Epithelial cell of esophagus (primary cell): ENCODE measurements at regions not wholly inside any gene's neighbourhood (a gene's known extent, or its start where the extent isn't known, plus 50 kb on each side); places are given as distances from the start of the nearest gene placed in this dataset.
A peak's percentile ranks its signal among the peaks of the same experiment; 100 is the strongest.
"Not testable (repeated sequence)": the region's sequence is repeated elsewhere in the genome, so short reads cannot be mapped to it uniquely, and the experiment has no call there.

Experiments
- DNase-seq: peaks from one replicate; pipeline ENCODE4 v3.0.0; 2010; ENCODE audit warnings: low read depth
- H3K4me3 ChIP-seq: 2 replicates; pipeline ENCODE4 v1.5.1; 2011; ENCODE audit warnings: mild to moderate bottlenecking, low read length, control low read depth
- TF ChIP-seq, protein P1 (sequence below): IDR thresholded peaks from 2 replicates; pipeline ENCODE4 v1.5.1; 2011; ENCODE audit warnings: low read depth, mild to moderate bottlenecking, low read length, control low read depth, inconsistent platforms; ENCODE audit not compliant: insufficient read depth; ENCODE audit errors: missing control alignments

GRCh38 chr3:75587695-75588094 lies 76.4 kb upstream of the FRG2C start:
- H3K4me3 ChIP-seq, DNase-seq: not testable (repeated sequence)

GRCh38 chr3:75590382-75590781 lies 73.7 kb upstream of the FRG2C start:
- H3K4me3 ChIP-seq, DNase-seq: not testable (repeated sequence)

DNA sequence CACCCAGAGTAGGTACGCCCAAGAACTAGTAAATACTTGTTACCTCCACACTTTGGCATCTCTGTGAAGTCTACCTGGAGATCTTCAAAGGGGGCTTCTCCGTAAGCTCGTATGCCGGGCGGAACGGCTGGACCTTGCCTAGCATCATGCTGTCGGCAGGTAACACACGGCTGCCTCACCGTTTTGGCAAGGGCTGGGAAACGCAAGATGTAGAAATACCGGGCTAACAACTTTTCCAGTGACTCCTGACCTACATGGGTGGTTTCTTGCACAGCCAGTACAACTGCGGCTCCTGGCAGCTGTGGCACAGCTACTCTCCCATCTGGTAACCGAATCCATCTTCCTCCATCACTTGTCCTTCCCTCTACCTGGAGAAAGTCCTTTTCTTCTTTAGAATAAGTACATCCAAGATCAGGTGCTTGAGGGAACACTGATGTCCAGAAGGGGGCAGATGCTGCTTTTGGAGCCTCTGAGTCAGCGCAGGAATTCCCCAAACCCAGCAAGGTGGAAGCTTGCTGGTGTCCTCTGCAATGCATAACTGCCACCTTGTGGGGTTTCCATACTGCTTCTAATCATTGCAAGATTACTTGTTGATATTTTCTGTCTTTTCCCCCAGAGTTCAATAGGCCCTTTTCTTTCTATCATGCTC lies 59.7 kb upstream of the FRG2C start:
- peak; percentile 4 for DNase-seq
- H3K4me3 ChIP-seq, result not testable (repeated sequence)

- not testable (repeated sequence) for H3K4me3 ChIP-seq, DNase-seq
These were observed 56.1 kb upstream of the FRG2C start for GRCh38 chr3:75607996-75608395.

GRCh38 chr3:75609598-75609997 lies 54.5 kb upstream of the FRG2C start:
- H3K4me3 ChIP-seq, DNase-seq: not testable (repeated sequence)

GRCh38 chr3:75610773-75611172 lies 53.4 kb upstream of the FRG2C start:
- TF ChIP-seq, protein P1, sequence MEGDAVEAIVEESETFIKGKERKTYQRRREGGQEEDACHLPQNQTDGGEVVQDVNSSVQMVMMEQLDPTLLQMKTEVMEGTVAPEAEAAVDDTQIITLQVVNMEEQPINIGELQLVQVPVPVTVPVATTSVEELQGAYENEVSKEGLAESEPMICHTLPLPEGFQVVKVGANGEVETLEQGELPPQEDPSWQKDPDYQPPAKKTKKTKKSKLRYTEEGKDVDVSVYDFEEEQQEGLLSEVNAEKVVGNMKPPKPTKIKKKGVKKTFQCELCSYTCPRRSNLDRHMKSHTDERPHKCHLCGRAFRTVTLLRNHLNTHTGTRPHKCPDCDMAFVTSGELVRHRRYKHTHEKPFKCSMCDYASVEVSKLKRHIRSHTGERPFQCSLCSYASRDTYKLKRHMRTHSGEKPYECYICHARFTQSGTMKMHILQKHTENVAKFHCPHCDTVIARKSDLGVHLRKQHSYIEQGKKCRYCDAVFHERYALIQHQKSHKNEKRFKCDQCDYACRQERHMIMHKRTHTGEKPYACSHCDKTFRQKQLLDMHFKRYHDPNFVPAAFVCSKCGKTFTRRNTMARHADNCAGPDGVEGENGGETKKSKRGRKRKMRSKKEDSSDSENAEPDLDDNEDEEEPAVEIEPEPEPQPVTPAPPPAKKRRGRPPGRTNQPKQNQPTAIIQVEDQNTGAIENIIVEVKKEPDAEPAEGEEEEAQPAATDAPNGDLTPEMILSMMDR, result no peak
- no peak overlapping the region for H3K4me3 ChIP-seq
- DNase-seq, result no peak

- not testable (repeated sequence) for DNase-seq
These were observed 52.2 kb upstream of the FRG2C start for GRCh38 chr3:75611724-75612460.

More at GRCh38 chr3:75611724-75612460, 52.2 kb upstream of the FRG2C start:
- not testable (repeated sequence) for H3K4me3 ChIP-seq
